IPS-20b (cell line): ENCODE measurements at regions not wholly inside any gene's neighbourhood (a gene's known extent, or its start where the extent isn't known, plus 50 kb on each side); places are given as distances from the start of the nearest gene placed in this dataset.

Experiments used
- H3K27ac ChIP-seq: one replicate; pipeline ENCODE4 v1.5.1; 2013; ENCODE audit warnings: low read length
- H3K27me3 ChIP-seq: 2 replicates; pipeline ENCODE4 v1.6.1; 2013; ENCODE audit warnings: mild to moderate bottlenecking, low read length, inconsistent platforms; ENCODE audit not compliant: insufficient read depth
- H3K36me3 ChIP-seq: 2 replicates; pipeline ENCODE4 v1.6.1; 2013; ENCODE audit warnings: low read depth, mild to moderate bottlenecking, inconsistent platforms, low read length, moderate library complexity; ENCODE audit not compliant: insufficient read depth
- H3K4me1 ChIP-seq: 2 replicates; pipeline ENCODE4 v1.6.1; 2013; ENCODE audit warnings: mild to moderate bottlenecking, control low read depth, inconsistent platforms, low read length, moderate library complexity; ENCODE audit not compliant: insufficient read depth
- H3K4me3 ChIP-seq: 2 replicates; pipeline ENCODE4 v1.5.1; 2013; ENCODE audit warnings: mild to moderate bottlenecking, low read length, inconsistent platforms
- H3K9ac ChIP-seq: 2 replicates; pipeline ENCODE4 v1.6.1; 2013; ENCODE audit warnings: low read depth, mild to moderate bottlenecking, inconsistent platforms, low read length, moderate library complexity
- H3K9me3 ChIP-seq: 2 replicates; pipeline ENCODE4 v1.6.1; 2013; ENCODE audit warnings: mild to moderate bottlenecking, low read depth, low read length, inconsistent platforms; ENCODE audit not compliant: insufficient read depth

DNA sequence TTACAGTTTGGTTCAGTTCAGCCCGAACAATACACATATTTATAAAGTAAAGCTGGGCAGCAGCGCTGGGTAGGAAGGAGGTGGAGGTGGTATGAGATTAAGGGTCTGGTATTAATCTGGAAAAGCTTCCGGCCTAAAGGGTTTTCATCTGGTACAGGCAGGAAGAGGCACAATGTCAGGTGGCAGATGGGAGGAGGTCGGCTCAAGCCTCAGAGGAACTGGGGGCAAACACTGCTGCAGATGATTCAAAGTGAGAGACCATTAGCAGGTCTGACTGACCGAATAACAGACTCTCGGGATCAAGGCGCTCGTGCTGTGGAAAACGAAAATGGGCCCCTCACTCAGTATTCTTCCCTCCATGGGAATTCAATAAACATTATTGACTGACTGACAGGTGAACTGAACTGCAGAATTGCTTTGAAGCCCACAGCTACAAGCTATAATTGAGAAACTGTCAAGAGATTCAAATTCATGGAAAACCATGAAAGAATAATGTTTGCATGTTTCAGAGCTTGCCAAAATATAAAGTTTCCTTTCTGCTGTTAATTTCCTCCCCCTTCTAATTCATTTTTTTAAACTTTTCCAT lies 75.3 kb downstream of the TMEM167A start:
- Histone ChIP-seq H3K36me3 (no peaks in the 10 kb centered on the region), H3K9me3 (no peaks in the 10 kb centered on the region), H3K9ac (no peak overlapping the region), H3K4me1 (peaks cover 44% of the 10 kb centered on the region), H3K4me3 (no peak overlapping the region), H3K27ac (no peak overlapping the region), H3K27me3 (no peaks in the 10 kb centered on the region)

- H3K27me3 ChIP-seq = no peaks in the 10 kb centered on the region
- H3K9ac ChIP-seq = no peak overlapping the region
- H3K9me3 ChIP-seq = no peaks in the 10 kb centered on the region
- peaks cover 44% of the 10 kb centered on the region for H3K4me1 ChIP-seq
- H3K4me3 ChIP-seq = no peak overlapping the region
- no peaks in the 10 kb centered on the region for H3K36me3 ChIP-seq
- H3K27ac ChIP-seq = no peak overlapping the region
These were observed 76.3 kb downstream of the TMEM167A start for GRCh38 chr5:83000922-83001321.

GRCh38 chr5:83000428-83000827 lies 76.8 kb downstream of the TMEM167A start:
- Histone ChIP-seq H3K27me3 (no peaks in the 10 kb centered on the region), H3K4me3 (no peak overlapping the region), H3K9ac (no peak overlapping the region), H3K9me3 (no peaks in the 10 kb centered on the region), H3K4me1 (peaks cover 44% of the 10 kb centered on the region), H3K27ac (no peak overlapping the region), H3K36me3 (no peaks in the 10 kb centered on the region)

GRCh38 chr5:82993416-82993815 lies 83.8 kb downstream of the TMEM167A start:
- Histone ChIP-seq H3K4me3 (no peak overlapping the region), H3K27me3 (no peaks in the 10 kb centered on the region), H3K4me1 (no peaks in the 10 kb centered on the region; the same call in 1 of the 2 replicates), H3K9me3 (no peaks in the 10 kb centered on the region), H3K36me3 (no peaks in the 10 kb centered on the region), H3K27ac (no peak overlapping the region), H3K9ac (no peak overlapping the region)

DNA sequence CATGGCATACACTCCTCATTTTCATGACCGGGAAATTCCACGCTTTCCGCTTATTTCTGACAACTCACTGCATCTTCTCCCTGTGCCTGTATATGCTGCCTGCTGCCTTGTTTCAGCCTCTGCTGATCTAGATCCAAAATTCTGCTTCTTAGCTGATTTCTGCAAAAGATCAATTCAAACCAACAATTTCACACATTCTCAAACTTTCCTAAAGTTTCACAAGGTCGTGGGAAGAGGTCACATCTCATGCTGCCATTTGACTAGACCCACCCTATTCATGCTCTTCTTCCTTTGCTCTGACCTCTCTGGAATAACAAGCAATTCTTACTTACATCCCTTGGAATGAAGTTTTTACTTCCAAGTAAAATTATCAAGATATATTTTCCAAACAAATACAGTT lies 84.5 kb downstream of the TMEM167A start:
- Histone ChIP-seq H3K36me3 (no peaks in the 10 kb centered on the region), H3K27me3 (no peaks in the 10 kb centered on the region), H3K9ac (no peak overlapping the region), H3K4me1 (no peaks in the 10 kb centered on the region; the same call in 1 of the 2 replicates), H3K27ac (no peak overlapping the region), H3K4me3 (no peak overlapping the region), H3K9me3 (no peaks in the 10 kb centered on the region)

GRCh38 chr5:82991678-82992323 lies 85.4 kb downstream of the TMEM167A start:
- Histone ChIP-seq H3K9ac (no peak overlapping the region), H3K27me3 (no peaks in the 10 kb centered on the region), H3K4me3 (no peak overlapping the region), H3K4me1 (no peaks in the 10 kb centered on the region; the same call in 1 of the 2 replicates), H3K27ac (no peak overlapping the region), H3K9me3 (no peaks in the 10 kb centered on the region), H3K36me3 (no peaks in the 10 kb centered on the region)

- no peaks in the 10 kb centered on the region for H3K27me3 ChIP-seq
- no peaks in the 10 kb centered on the region for H3K36me3 ChIP-seq
- H3K27ac ChIP-seq = no peak overlapping the region
- H3K9me3 ChIP-seq = no peaks in the 10 kb centered on the region
- no peak overlapping the region for H3K9ac ChIP-seq
- no peaks in the 10 kb centered on the region; the same call in 1 of the 2 replicates for H3K4me1 ChIP-seq
- H3K4me3 ChIP-seq = no peak overlapping the region
These were observed 86.1 kb downstream of the TMEM167A start for GRCh38 chr5:82991059-82991458.

DNA sequence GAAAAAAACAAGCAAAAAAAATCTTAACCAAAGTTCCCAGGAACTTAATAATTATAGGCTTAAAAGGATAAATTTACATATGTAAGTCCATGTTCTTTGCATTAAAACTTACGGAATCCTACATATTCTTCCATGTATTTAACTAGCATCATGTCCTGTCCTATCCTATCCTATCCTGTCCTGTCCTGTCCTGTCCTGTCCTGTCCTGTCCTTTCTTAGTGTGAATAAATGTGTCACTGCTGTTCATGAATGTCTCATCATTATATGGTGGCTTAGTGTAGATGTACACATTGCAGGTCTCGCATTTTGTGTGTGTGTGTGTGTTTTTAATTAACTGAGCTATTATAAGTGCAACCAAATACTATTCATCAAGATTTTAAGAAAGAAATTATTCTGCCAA lies 90.0 kb downstream of the TMEM167A start:
- Histone ChIP-seq H3K27ac (no peak overlapping the region), H3K36me3 (no peaks in the 10 kb centered on the region), H3K9ac (no peak overlapping the region), H3K9me3 (no peaks in the 10 kb centered on the region), H3K4me1 (peaks cover 20% of the 10 kb centered on the region), H3K27me3 (no peaks in the 10 kb centered on the region), H3K4me3 (no peak overlapping the region)

DNA sequence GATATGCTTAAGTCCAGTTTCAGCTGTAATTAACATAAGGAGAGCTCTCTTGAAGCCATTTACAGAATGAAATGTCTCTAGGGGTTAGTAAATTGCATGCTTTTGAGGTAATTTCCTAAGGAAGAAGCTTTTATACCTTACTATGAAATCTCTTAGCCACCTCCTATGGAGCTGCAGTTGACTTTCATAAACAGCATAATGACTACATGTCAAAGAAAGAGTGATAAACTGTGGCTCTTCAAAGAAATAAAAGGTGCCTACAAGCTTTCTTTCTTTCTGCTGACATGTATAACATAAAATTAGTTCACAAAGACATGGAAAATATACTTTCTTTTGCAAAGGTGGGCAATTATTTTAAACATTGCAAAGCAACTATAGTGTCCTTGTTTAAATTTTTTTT lies 90.8 kb downstream of the TMEM167A start:
- no peak overlapping the region for H3K27ac ChIP-seq
- H3K9me3 ChIP-seq = no peaks in the 10 kb centered on the region
- no peaks in the 10 kb centered on the region for H3K27me3 ChIP-seq
- no peak overlapping the region for H3K9ac ChIP-seq
- no peaks in the 10 kb centered on the region for H3K36me3 ChIP-seq
- peaks cover 25% of the 10 kb centered on the region for H3K4me1 ChIP-seq
- no peak overlapping the region for H3K4me3 ChIP-seq

- Histone ChIP-seq H3K36me3 (no peaks in the 10 kb centered on the region), H3K4me3 (no peak overlapping the region), H3K4me1 (peaks cover 25% of the 10 kb centered on the region), H3K27me3 (no peaks in the 10 kb centered on the region), H3K27ac (no peak overlapping the region), H3K9ac (no peak overlapping the region), H3K9me3 (no peaks in the 10 kb centered on the region)
These were observed 91.4 kb downstream of the TMEM167A start for GRCh38 chr5:82985763-82986162.

DNA sequence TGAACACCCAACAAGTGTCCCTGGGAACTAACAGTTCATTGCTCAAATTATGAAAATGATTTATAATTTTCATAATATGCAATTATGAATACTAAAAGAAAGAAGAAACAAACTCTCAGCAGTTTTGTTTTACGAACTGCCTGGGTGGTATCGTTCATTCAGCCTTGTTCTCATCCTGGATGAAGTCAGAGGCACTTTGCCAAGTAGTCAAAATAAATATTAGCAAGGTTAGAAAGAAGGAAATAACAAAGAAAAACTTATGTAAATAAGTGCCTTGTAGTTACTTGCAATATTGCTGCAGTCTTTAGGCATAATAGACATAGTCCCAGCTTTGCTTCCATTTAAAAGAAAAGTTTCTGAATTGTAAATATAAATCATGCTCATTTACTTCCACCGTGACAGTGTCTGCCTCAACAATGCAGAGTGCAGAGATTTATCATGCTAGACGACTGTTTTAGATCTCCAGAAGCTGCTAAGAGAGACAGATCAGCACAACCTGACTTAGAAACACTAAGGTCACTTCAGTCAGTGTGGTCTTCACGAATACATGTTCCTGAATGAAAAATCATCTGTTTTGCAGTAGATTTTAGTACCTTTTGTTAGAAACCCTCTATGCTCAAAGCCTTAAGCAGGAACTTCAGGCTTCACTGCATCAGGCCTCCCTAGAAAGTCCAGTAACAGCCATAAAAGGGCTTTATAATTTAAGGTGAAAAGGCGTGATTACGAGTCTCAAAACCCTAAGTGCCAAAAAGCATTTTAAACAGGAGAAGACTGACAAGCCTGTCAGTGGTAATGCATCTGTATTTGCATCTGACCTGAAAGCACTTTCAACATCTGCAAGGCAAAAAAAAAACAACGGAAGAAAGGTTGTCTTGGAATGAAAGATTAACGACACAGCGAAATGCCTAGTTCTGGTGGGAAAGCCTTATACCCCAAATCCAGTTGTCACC lies 92.1 kb downstream of the TMEM167A start:
- Histone ChIP-seq H3K4me3 (no peak overlapping the region), H3K4me1 (peaks cover 25% of the 10 kb centered on the region), H3K9me3 (no peaks in the 10 kb centered on the region), H3K27ac (no peak overlapping the region), H3K27me3 (no peaks in the 10 kb centered on the region), H3K9ac (no peak overlapping the region), H3K36me3 (no peaks in the 10 kb centered on the region)
